ENCODE measurements at regions not wholly inside any gene's neighbourhood (a gene's known extent, or its start where the extent isn't known, plus 50 kb on each side); places are given as distances from the start of the nearest gene placed in this dataset.

- DNase-seq (ENCODE audit: low read depth in 2 of 2) = no peak
Observed at GRCh38 chr12:24475337-24475736, 473.6 kb downstream of the BCAT1 start.

- DNase-seq (ENCODE audit: low read depth in 2 of 2) = no peak
Observed at GRCh38 chr12:24473097-24473496, 475.8 kb downstream of the BCAT1 start.

GRCh38 chr12:24470050-24470449 lies 478.9 kb downstream of the BCAT1 start:
- no peak for DNase-seq (ENCODE audit: low read depth in 2 of 2)

- DNase-seq (ENCODE audit: low read depth in 2 of 2) = no peak
Observed at GRCh38 chr12:24469089-24469488, 479.8 kb downstream of the BCAT1 start.

- no peak for DNase-seq (ENCODE audit: low read depth in 2 of 2)
Observed at GRCh38 chr12:24467226-24467625, 481.7 kb downstream of the BCAT1 start.

GRCh38 chr12:24463375-24463774 lies 485.5 kb downstream of the BCAT1 start:
- DNase-seq (ENCODE audit: low read depth in 2 of 2) = no peak

GRCh38 chr12:24462946-24463345 lies 486.0 kb downstream of the BCAT1 start:
- no peak for DNase-seq (ENCODE audit: low read depth in 2 of 2)

GRCh38 chr12:24460506-24460905 lies 488.4 kb downstream of the BCAT1 start:
- DNase-seq (ENCODE audit: low read depth in 2 of 2) = no peak

- no peak for DNase-seq (ENCODE audit: low read depth in 2 of 2)
Observed at GRCh38 chr12:24460099-24460498, 488.8 kb downstream of the BCAT1 start.

GRCh38 chr12:24455811-24456210 lies 493.1 kb downstream of the BCAT1 start:
- no peak for DNase-seq (ENCODE audit: low read depth in 2 of 2)

GRCh38 chr12:24447678-24448077 lies 498.2 kb upstream of the SOX5 start:
- no peak for DNase-seq (ENCODE audit: low read depth in 2 of 2)

GRCh38 chr12:24446287-24446686 lies 496.8 kb upstream of the SOX5 start:
- no peak for DNase-seq (ENCODE audit: low read depth in 2 of 2)

GRCh38 chr12:24444634-24445033 lies 495.2 kb upstream of the SOX5 start:
- no peak for DNase-seq (ENCODE audit: low read depth in 2 of 2)

- no peak for DNase-seq (ENCODE audit: low read depth in 2 of 2)
Observed at GRCh38 chr12:24441458-24441857, 492.0 kb upstream of the SOX5 start.

GRCh38 chr12:24436667-24437066 lies 487.2 kb upstream of the SOX5 start:
- DNase-seq (ENCODE audit: low read depth in 2 of 2) = no peak

- no peak for DNase-seq (ENCODE audit: low read depth in 2 of 2)
Observed at GRCh38 chr12:24431872-24432271, 482.4 kb upstream of the SOX5 start.

- no peak for DNase-seq (ENCODE audit: low read depth in 2 of 2)
Observed at GRCh38 chr12:24427776-24428175, 478.3 kb upstream of the SOX5 start.

GRCh38 chr12:24425601-24425970 lies 476.1 kb upstream of the SOX5 start:
- DNase-seq (ENCODE audit: low read depth in 2 of 2) = no peak

GRCh38 chr12:24424889-24425600 lies 475.6 kb upstream of the SOX5 start:
- no peak for DNase-seq (ENCODE audit: low read depth in 2 of 2)

GRCh38 chr12:24424376-24424775 lies 474.9 kb upstream of the SOX5 start:
- DNase-seq (ENCODE audit: low read depth in 2 of 2) = no peak

- DNase-seq (ENCODE audit: low read depth in 2 of 2) = no peak
Observed at GRCh38 chr12:24423611-24424010, 474.1 kb upstream of the SOX5 start.

- DNase-seq (ENCODE audit: low read depth in 2 of 2) = no peak
Observed at GRCh38 chr12:24421759-24422158, 472.3 kb upstream of the SOX5 start.

GRCh38 chr12:24418157-24418556 lies 468.7 kb upstream of the SOX5 start:
- DNase-seq (ENCODE audit: low read depth in 2 of 2) = no peak

- DNase-seq (ENCODE audit: low read depth in 2 of 2) = no peak
Observed at GRCh38 chr12:24416423-24417109, 467.1 kb upstream of the SOX5 start.
